Neural crest cell (in vitro differentiated cells): ENCODE measurements at regions not wholly inside any gene's neighbourhood (a gene's known extent, or its start where the extent isn't known, plus 50 kb on each side); places are given as distances from the start of the nearest gene placed in this dataset.

ENCODE experiments used
- DNase-seq: peaks from one replicate; pipeline ENCODE4 v3.0.0; 2021; ENCODE audit warnings: low read depth, mixed read lengths, low spot score
- H3K27ac Mint-ChIP-seq: one replicate; pipeline ENCODE4 v1.8.0; 2021; ENCODE audit warnings: mild to moderate bottlenecking, mixed read lengths; ENCODE audit not compliant: unreplicated experiment
- H3K27me3 Mint-ChIP-seq: 2 replicates; pipeline ENCODE4 v1.8.0; 2021; ENCODE audit warnings: low read depth, mild to moderate bottlenecking, mixed read lengths
- H3K36me3 Mint-ChIP-seq: 2 replicates; pipeline ENCODE4 v1.8.0; 2021; ENCODE audit warnings: low read depth, mild to moderate bottlenecking, mixed read lengths
- H3K4me1 Mint-ChIP-seq: 2 replicates; pipeline ENCODE4 v1.8.0; 2021; ENCODE audit warnings: mixed read lengths
- H3K4me3 Mint-ChIP-seq: one replicate; pipeline ENCODE4 v1.8.0; 2021; ENCODE audit warnings: mild to moderate bottlenecking, mixed read lengths
- H3K9me3 Mint-ChIP-seq: 2 replicates; pipeline ENCODE4 v1.8.0; 2021; ENCODE audit warnings: mixed read lengths
- TF ChIP-seq, protein P1 (sequence below): fragments of 200-600 bp; sonication (generic); conservative IDR thresholded peaks from 2 replicates; pipeline ENCODE4 v1.5.0; 2021; ENCODE audit warnings: antibody characterized with exemption, mild to moderate bottlenecking

DNA sequence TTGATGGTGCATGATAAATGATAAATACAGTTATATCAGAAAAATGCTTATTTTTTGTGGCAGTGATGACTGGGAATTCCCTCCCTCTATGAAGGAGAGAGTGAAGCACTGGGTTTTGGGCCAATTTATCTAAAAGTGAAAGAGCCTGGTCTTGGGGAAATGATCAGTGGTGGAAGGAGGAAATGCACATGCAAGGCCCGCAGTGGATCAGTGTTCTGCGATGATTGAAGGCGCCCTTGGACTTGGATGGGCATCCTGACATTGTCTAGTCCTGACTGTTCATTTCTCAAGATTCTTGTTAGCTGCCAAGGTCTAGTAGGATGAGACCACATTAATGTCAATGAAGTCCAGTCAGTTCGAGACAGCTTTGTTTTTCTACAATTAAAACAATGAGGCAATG, 272.0 kb upstream of the SLC35B3 start:
- Mint-ChIP-seq H3K4me3 (no peak overlapping the region), H3K9me3 (no peaks in the 10 kb centered on the region), H3K27me3 (peaks cover 2% of the 10 kb centered on the region), H3K27ac (no peak overlapping the region), H3K36me3 (no peaks in the 10 kb centered on the region), H3K4me1 (no peaks in the 10 kb centered on the region)
- TF ChIP-seq, protein P1, sequence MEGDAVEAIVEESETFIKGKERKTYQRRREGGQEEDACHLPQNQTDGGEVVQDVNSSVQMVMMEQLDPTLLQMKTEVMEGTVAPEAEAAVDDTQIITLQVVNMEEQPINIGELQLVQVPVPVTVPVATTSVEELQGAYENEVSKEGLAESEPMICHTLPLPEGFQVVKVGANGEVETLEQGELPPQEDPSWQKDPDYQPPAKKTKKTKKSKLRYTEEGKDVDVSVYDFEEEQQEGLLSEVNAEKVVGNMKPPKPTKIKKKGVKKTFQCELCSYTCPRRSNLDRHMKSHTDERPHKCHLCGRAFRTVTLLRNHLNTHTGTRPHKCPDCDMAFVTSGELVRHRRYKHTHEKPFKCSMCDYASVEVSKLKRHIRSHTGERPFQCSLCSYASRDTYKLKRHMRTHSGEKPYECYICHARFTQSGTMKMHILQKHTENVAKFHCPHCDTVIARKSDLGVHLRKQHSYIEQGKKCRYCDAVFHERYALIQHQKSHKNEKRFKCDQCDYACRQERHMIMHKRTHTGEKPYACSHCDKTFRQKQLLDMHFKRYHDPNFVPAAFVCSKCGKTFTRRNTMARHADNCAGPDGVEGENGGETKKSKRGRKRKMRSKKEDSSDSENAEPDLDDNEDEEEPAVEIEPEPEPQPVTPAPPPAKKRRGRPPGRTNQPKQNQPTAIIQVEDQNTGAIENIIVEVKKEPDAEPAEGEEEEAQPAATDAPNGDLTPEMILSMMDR = no peak
- DNase-seq = no peak

DNA sequence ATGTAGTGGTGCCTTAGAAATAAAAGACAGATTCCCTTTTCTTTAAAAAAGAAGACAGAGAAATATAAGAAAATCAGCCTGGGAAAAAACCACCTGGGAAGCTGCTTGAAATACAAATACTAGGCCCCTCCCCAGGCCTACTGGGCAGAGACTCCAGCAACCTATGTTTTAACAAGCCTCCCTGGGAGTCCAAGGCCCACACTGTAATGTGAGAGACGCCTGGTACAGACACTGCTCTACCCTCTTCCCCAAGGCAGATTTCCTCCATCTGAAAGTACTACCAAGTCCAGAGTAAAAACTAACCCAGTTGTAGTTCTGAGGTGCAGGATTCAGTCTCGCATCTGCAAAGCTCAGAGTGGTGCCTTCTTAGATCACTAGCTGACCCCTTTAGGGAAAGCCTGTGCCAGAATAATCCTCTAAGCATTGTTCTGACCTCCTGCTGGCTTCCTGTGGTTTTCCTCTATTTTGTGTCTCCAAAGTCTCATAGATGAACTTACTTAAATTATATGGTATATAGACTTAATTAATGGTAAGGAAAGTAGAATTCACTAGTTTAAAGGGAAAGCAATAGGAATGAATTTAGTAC, 270.2 kb upstream of the SLC35B3 start:
- no peak for DNase-seq
- Mint-ChIP-seq H3K27me3 (peaks cover 2% of the 10 kb centered on the region), H3K9me3 (peaks cover 3% of the 10 kb centered on the region), H3K4me3 (no peak overlapping the region), H3K27ac (no peak overlapping the region), H3K36me3 (no peaks in the 10 kb centered on the region), H3K4me1 (no peaks in the 10 kb centered on the region)
- TF ChIP-seq, protein P1 = no peak

DNA sequence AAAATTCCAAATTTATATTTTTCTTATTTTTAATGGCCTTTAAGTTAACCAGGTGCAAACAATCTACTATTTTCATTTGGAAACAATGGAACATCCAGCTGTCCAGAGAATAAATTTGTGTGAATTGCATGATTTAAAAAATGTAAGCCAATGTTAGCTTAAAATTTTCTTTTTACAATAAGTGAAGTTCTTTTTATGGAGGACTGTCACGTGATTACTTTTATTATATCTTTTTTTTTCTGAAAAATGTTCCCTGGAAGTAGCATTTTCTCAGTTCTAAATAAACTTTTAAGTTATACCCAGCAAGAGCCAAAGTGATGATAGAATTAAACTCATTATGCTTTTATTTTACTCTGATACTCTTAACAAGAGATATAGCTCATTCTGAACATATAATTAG, 267.7 kb upstream of the SLC35B3 start:
- no peaks in the 10 kb centered on the region for H3K4me1 Mint-ChIP-seq
- H3K27ac Mint-ChIP-seq = no peak overlapping the region
- DNase-seq = no peak
- TF ChIP-seq, protein P1 = no peak
- H3K27me3 Mint-ChIP-seq = no peaks in the 10 kb centered on the region
- H3K4me3 Mint-ChIP-seq = no peak overlapping the region
- peaks cover 3% of the 10 kb centered on the region for H3K9me3 Mint-ChIP-seq
- no peaks in the 10 kb centered on the region for H3K36me3 Mint-ChIP-seq

DNA sequence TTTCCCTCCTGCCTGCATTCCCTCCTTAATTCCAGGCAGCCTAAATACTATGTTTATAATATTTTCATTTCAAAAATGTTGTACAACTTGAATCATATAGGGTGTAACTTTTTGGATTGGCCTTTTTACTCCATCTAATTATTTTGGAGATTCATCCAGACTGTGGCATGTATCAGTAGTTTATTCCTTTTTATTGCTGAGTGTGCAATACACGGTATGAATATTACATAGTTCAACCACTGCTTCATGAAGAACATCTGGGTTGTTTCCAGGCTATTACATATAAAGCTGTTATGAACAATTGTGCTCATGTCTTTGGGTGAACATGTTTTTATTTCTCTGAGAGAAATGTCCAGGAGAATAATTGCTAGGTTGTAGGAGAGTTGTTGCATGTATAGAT, 253.5 kb upstream of the SLC35B3 start:
- H3K27me3 Mint-ChIP-seq = no peaks in the 10 kb centered on the region
- peaks cover 5% of the 10 kb centered on the region for H3K36me3 Mint-ChIP-seq
- no peak overlapping the region for H3K4me3 Mint-ChIP-seq
- TF ChIP-seq, protein P1 = no peak
- no peak for DNase-seq
- H3K27ac Mint-ChIP-seq = no peak overlapping the region
- H3K9me3 Mint-ChIP-seq = peaks cover 8% of the 10 kb centered on the region
- no peaks in the 10 kb centered on the region for H3K4me1 Mint-ChIP-seq

DNA sequence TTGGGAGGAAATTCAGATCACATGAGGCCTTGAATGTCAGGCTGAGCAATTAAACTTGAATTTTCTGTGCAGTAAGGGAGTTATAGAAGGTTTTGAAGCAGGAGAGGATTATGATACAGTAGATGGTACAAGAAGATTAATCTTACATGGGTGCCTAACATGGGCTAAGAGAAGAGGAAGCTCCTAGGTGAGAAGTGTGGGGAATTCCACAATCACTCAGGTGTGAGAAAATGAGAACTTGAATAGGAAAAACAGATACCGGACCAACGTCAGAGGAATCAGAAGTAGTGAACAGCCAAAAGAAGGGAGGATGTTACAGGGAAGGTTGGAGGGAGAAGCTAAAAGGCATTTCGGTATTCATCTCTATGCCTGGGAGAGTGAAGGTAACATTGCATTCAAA, 250.7 kb upstream of the SLC35B3 start:
- no peaks in the 10 kb centered on the region for H3K36me3 Mint-ChIP-seq
- no peak for DNase-seq
- H3K9me3 Mint-ChIP-seq = no peaks in the 10 kb centered on the region
- H3K27ac Mint-ChIP-seq = no peak overlapping the region
- H3K27me3 Mint-ChIP-seq = no peaks in the 10 kb centered on the region
- no peak overlapping the region for H3K4me3 Mint-ChIP-seq
- H3K4me1 Mint-ChIP-seq = no peaks in the 10 kb centered on the region
- TF ChIP-seq, protein P1 = no peak

DNA sequence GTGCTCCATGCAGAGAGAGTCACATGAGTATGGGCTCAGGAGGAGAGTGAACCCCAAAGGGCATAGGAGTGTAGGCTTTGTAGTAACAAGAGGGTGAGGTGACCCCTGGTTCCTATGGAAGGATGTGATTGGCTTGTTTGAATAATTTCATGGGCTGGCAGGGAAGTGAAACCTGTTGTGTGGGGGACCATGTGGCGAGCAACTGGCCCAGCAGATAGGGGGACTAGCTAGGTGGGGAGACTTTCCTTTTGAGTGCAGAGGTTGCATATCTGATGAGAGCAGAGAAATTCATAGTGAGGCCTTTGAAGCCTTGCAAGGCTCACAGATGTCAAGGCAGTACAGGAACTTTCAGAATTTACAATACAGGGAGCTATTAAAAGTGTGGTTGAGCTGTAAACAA, 247.9 kb upstream of the SLC35B3 start:
- Mint-ChIP-seq H3K9me3 (no peaks in the 10 kb centered on the region), H3K27me3 (no peaks in the 10 kb centered on the region), H3K27ac (no peak overlapping the region), H3K36me3 (no peaks in the 10 kb centered on the region), H3K4me1 (no peaks in the 10 kb centered on the region), H3K4me3 (no peak overlapping the region)
- TF ChIP-seq, protein P1 = no peak
- no peak for DNase-seq
